C1 segment of cervical spinal cord (tissue), 14 donors: ENCODE measurements at regions not wholly inside any gene's neighbourhood (a gene's known extent, or its start where the extent isn't known, plus 50 kb on each side); places are given as distances from the start of the nearest gene placed in this dataset.

Experiments used
- DNase-seq, 14 donors: peaks; one replicate each; lab custom pipeline; 2025; lab: John Stamatoyannopoulos, UW

GRCh38 chr1:5238351-5239130 is 584.1 kb downstream of the AJAP1 start:
- DNase-seq, result no peak

GRCh38 chr1:5235355-5235899 is 581.0 kb downstream of the AJAP1 start:
- DNase-seq, result no peak

GRCh38 chr1:5232537-5232936 is 578.1 kb downstream of the AJAP1 start:
- DNase-seq, result no peak

GRCh38 chr1:5231541-5232315 is 577.3 kb downstream of the AJAP1 start:
- DNase-seq, result no peak

DNA sequence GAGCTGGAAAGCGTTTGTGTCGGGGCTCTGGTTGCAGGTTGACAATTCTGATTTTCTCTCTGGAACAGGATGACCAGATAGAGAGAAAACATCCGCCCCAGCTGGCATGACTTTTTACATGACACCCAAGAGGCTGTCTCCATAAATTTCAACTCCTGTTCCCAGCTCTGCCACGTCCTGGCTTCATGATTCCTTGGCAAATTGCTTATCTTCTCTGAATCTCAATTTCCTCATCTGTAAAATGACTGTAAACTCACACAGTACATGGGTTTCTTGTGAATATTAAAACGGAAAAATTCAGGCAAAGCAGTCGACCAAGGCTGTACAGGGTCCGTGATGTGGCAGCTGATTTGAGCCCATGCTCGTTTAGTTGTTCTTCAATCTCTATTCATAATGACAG is 572.7 kb downstream of the AJAP1 start:
- DNase-seq, result no peak

DNA sequence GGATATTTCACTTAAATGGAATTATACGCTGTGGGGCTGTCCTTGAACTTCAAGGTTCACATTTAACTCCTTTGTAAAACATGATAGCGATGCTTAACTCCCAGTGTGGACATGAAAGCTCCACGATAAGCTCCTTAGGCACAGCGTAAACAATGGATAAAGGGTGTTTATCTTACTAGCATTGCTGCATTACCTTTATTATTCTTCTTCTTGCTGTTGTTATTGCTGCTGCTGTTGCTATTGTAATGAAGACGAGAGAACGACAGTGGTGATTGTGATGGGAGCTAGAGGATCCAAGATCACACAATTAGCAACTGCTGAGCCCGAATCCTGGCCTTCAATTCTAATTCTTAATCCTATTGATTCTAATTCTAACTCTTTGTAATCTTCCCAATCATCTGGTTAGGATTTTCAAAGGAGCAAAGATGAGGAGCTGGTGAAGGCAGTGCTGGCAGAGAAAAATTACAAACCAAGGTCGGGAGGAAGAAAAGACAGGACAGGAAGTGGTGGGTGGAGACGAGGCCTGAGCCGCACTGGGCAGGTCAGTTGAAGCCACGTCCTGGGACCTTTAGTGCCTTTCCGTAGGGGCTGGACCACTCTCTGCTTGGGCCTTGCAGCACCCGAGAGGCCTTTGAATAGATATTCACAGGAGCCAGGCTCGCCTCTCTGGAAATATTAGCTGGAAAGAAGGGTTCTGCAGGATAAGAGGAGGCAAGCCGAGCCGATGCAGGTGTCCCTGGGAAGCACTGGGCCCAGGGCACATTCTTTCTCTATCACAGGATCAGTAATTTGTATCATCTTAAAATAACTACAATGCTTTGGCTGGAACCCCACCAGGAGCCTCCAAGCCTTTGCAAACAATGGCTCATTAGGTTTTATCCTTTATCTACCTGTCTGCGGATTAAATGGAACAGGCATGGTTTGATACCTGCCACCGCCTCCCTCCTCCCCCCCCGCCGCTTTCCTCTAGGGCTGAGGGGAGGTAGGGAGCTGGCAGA is 571.6 kb downstream of the AJAP1 start:
- DNase-seq, result no peak

DNA sequence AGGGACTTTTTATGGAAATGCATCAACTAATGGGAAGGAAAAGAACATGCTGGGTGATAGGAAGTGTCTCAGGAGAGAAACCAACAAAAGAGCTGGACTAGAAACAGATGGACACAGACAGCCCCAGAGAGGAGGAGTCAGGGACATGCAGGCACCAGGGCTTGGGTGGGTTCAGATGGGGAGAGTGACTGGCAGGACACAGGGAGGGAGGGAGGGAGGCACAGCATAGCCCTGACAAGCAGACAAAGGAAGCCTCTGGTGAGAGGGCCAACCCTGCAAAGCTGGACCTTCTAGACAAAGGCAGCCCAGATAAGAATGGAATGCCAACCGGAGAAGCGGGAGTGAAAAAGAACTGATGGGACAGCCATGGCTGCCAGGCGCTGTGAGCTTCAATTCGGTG is 568.8 kb downstream of the AJAP1 start:
- peak in 9 of 14 donors; percentile 6 to 67 (median 26) for DNase-seq

GRCh38 chr1:5222626-5223025 is 568.2 kb downstream of the AJAP1 start:
- DNase-seq, result no peak

DNA sequence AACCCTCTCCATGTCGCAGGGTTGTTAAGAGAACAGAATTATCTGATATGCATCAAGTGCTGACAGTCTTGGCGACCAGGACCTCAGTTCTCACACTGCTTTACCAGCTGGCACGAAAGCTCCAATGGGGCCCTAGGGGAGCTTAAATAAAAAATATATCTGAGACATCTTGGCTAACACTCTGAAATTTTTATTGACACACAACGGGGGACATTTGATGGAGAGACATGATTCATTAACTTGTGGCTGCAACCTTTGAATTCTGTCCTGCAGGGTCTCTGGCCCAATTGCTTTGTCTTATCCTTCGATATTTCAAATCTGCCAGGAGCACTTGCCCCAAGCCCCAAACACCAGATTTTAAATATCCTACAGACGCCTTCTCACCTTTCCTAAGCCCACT is 567.0 kb downstream of the AJAP1 start:
- DNase-seq, result no peak

DNA sequence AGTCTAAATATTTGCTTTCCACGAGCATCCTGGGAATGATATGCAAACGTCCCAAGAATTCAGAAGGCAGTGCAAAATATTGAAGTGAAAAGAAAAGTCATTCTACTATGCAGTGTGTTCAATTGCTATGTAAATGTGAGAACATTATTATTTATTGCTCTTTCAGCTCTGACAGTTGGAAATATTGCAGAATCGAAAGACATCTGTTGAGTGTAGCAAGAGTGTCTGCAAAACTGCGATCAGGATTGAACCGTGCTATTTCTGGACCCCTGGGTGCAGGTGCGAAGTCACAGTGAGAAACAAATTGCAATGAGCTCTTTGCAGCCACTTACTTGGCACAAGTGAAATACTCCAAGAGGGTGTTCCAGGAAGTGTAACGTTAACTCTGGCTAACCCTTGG is 566.4 kb downstream of the AJAP1 start:
- DNase-seq, result no peak

DNA sequence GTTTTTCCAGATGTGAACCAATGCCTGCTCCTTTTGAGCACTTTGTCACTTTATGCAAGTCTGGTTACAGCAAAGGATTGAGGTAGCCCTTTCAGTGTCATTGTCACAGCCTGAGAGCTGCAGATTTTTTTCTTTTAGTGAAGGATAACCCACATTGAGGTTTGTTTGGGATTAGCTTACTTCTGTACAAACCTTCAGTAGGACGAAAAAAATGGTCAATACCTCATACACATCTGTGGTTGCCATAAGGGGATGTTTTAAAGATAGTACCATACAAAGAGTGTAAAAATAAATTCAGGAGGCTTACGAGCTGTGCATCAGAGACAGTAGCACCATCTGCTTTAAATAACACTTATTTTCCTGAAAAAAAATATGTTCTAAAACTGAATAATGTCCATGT is 566.0 kb downstream of the AJAP1 start:
- DNase-seq, result no peak

GRCh38 chr1:5200006-5200405 is 545.6 kb downstream of the AJAP1 start:
- DNase-seq, result peak in 9 of 14 donors; percentile 6 to 54 (median 20)

DNA sequence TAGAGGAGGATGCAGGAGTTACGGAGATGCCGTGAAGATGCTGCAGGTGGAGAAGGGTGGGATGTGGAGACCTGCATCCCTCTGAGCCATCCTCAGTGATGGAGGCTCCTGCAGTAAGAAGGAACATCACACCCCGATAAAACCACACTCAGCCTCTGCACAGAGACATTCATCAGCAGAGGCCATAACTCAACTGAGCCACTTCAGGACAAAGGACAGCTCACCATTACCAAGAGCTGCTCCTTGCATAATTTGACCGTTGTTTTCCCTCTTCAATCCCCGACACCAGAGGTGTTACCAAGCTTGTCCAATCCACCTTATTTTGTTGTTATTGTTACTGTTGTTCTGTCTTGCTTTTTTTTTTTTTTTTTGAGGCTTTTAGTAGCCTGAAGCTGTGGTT is 543.9 kb downstream of the AJAP1 start:
- DNase-seq, result no peak

DNA sequence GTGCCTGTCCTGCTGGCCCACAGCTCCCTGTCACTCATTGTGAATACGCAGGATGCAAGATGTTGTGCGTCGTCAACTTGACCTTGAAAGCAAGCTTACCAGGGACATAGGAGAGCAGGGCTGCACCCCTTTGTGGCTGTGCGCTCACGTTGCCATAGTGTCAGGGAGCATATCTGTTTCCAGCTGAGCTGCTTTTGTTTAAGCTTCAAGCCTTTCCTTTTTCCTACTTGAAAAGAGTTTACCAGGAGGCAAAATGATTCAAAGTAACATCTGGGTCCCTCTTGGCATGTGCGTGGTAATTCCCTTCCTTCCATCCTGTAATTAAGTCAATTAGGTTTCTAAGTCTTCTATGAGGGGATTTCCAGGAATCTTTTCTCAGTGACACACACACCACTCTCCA is 537.1 kb downstream of the AJAP1 start:
- no peak for DNase-seq

DNA sequence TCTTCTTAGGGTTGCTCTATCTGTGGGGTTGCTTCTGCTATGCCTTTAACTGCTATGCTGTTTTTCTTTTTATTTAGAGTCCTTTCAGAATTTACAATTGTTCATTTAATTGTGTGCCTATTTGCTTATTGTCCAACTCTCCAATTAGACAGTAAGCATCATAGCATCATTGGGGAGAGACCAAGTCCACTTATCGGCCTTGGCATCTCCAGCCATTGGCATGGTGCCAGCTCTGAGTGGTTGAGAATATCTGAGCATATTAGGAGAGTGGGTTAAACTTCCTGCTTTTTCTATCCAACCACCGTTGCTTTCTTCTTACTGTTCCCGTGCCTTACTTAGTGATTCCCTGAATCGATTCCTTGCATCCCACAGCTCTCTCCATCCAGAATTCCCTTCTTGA is 535.0 kb downstream of the AJAP1 start:
- no peak for DNase-seq

GRCh38 chr1:5165762-5166161 is 511.4 kb downstream of the AJAP1 start:
- no peak for DNase-seq

DNA sequence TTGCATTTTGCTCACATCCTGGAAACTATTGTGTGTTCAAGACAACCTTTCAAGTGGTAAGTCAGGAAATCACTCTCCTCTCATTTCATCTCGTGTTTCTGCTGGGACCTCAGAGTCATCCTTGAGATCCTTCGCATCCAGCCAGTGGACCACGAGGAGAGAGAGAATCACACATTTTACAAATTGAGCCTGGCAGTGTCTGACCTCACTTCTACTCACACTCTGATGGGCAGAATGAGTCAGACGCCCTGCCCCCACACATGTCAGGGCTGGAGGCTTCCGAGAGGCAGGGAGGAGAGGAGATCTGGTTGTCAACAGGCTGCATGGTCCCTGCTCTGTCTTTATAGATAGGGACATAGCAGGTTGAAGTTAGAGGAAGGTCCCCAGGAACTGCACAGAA is 509.7 kb downstream of the AJAP1 start:
- DNase-seq, result peak in 1 of 14 donors; percentile 22

DNA sequence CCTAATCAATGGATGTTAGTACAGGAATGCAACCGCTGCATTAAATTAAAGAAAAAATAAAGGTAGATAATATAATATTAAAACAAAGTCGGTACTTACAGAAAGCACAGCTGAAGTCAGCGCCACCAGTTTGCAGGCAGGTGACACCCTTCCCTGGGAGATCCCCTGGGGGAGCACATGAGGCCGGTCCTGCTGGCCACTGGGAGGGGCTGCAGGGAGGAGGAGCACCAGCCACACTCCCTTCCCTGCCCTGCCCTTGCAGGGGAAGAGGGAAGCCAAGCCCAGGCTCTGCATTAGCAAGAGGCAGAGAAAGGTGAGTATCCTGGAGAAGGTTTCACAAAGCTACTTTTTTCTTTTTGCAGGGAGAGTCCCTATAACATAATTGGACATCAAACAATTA is 507.0 kb downstream of the AJAP1 start:
- no peak for DNase-seq

- no peak for DNase-seq
Observed at GRCh38 chr1:5157175-5157574, 502.8 kb downstream of the AJAP1 start.

- no peak for DNase-seq
Observed at GRCh38 chr1:5156416-5157120, 502.2 kb downstream of the AJAP1 start.

DNA sequence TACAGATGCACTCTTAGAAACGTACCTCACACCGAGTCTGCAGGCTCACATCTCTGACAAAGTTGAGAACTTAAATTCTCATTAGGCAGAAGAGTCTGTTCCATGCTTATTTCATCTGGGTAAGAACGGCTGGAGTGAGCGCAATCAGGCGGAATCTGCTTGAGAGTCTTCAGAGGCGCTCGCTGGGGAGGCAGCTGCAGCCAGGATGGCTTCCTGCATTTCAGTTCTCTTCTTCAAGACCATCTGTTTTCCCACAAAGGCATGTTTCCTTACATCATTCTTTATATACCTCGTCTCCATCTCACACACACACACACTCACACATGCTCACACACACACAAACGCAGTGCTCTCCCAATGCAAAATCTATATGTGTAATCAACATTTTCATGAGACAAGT is 497.1 kb downstream of the AJAP1 start:
- no peak for DNase-seq
